Right atrium auricular region (tissue), 2 donors: ENCODE measurements at regions not wholly inside any gene's neighbourhood (a gene's known extent, or its start where the extent isn't known, plus 50 kb on each side); places are given as distances from the start of the nearest gene placed in this dataset.

Experiments
- DNase-seq: peaks from one replicate; pipeline ENCODE4 v3.0.0-alpha.2; 2019; ENCODE audit warnings: low spot score
- H3K27ac ChIP-seq, 2 donors: fragments of 200-600 bp; sonication (generic); 1 replicate in 1 of 2; 2 replicates in 1 of 2; pipeline ENCODE4 v1.5.1; 2016 to 2019
- H3K27me3 ChIP-seq, 2 donors: fragments of 200-600 bp; sonication (generic); one replicate each; pipeline versions ENCODE4 v1.5.1 to v1.6.0; 2017 to 2019
- H3K36me3 ChIP-seq: fragments of 200-600 bp; sonication (generic); one replicate; pipeline ENCODE4 v1.5.1; 2016
- H3K4me1 ChIP-seq, 2 donors: fragments of 200-600 bp; sonication (generic); one replicate each; pipeline versions ENCODE4 v1.5.1 to v1.6.0; 2017 to 2019
- H3K4me3 ChIP-seq, 2 donors: fragments of 200-600 bp; sonication (generic); 1 replicate in 1 of 2; 2 replicates in 1 of 2; pipeline ENCODE4 v1.5.1; 2017 to 2019; ENCODE audit warnings: mild to moderate bottlenecking in 1 of 2, moderate library complexity in 1 of 2
- H3K9me3 ChIP-seq, 2 donors: fragments of 200-600 bp; sonication (generic); one replicate each; pipeline ENCODE4 v1.5.1; 2019
- TF ChIP-seq, protein P1 (sequence below), 2 donors: fragments of 200-600 bp; sonication (generic); IDR thresholded peaks; one replicate each; pipeline ENCODE4 v1.5.1; 2019; ENCODE audit warnings: antibody characterized with exemption in 2 of 2

DNA sequence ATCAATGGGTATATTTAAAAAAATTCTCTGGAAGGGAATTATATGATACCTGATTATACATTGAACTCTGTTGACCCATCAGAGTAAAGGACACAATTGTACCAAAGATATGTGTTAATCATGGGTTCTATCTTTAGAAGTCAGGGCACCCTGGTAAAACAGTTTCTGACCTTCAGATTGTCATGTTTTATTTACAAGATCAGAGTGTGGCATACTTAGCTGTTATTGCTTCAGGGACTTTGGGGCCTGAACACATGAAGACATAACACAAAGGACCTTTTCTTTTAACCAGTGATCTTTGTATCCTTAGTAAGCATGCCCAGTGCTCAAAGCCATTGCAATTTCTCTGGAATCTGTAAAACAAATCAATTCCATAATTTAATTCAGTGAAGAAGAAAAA lies 204.8 kb upstream of the RPS6KA3 start:
- no peak for DNase-seq
- no peaks in the 10 kb centered on the region for H3K36me3 ChIP-seq
- no peak overlapping the region for H3K27ac ChIP-seq
- TF ChIP-seq, protein P1, sequence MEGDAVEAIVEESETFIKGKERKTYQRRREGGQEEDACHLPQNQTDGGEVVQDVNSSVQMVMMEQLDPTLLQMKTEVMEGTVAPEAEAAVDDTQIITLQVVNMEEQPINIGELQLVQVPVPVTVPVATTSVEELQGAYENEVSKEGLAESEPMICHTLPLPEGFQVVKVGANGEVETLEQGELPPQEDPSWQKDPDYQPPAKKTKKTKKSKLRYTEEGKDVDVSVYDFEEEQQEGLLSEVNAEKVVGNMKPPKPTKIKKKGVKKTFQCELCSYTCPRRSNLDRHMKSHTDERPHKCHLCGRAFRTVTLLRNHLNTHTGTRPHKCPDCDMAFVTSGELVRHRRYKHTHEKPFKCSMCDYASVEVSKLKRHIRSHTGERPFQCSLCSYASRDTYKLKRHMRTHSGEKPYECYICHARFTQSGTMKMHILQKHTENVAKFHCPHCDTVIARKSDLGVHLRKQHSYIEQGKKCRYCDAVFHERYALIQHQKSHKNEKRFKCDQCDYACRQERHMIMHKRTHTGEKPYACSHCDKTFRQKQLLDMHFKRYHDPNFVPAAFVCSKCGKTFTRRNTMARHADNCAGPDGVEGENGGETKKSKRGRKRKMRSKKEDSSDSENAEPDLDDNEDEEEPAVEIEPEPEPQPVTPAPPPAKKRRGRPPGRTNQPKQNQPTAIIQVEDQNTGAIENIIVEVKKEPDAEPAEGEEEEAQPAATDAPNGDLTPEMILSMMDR (IDR thresholded peaks at IDR 0.05) = no peak
- no peaks in the 10 kb centered on the region for H3K27me3 ChIP-seq
- H3K4me1 ChIP-seq = no peaks in the 10 kb centered on the region
- no peak overlapping the region for H3K4me3 ChIP-seq
- H3K9me3 ChIP-seq = no peaks in the 10 kb centered on the region

- Histone ChIP-seq H3K4me3 (no peak overlapping the region), H3K4me1 (no peaks in the 10 kb centered on the region), H3K36me3 (no peaks in the 10 kb centered on the region), H3K9me3 (no peaks in the 10 kb centered on the region), H3K27me3 (no peaks in the 10 kb centered on the region), H3K27ac (no peak overlapping the region)
- TF ChIP-seq, protein P1 (IDR thresholded peaks at IDR 0.05) = no peak
- DNase-seq = no peak
Observed at GRCh38 chrX:20463296-20464075, 196.8 kb upstream of the RPS6KA3 start.

- H3K9me3 ChIP-seq = no peaks in the 10 kb centered on the region
- no peaks in the 10 kb centered on the region for H3K27me3 ChIP-seq
- TF ChIP-seq, protein P1 (IDR thresholded peaks at IDR 0.05) = no peak
- no peak for DNase-seq
- H3K27ac ChIP-seq = no peak overlapping the region
- no peaks in the 10 kb centered on the region for H3K36me3 ChIP-seq
- no peak overlapping the region for H3K4me3 ChIP-seq
- no peaks in the 10 kb centered on the region for H3K4me1 ChIP-seq
Observed at GRCh38 chrX:20461576-20461975, 194.9 kb upstream of the RPS6KA3 start.

- Histone ChIP-seq H3K9me3 (no peaks in the 10 kb centered on the region), H3K36me3 (no peaks in the 10 kb centered on the region), H3K27me3 (no peaks in the 10 kb centered on the region), H3K4me1 (no peaks in the 10 kb centered on the region), H3K4me3 (no peak overlapping the region), H3K27ac (no peak overlapping the region)
- no peak for DNase-seq
- TF ChIP-seq, protein P1 (IDR thresholded peaks at IDR 0.05) = no peak
Observed at GRCh38 chrX:20461002-20461401, 194.3 kb upstream of the RPS6KA3 start.

DNA sequence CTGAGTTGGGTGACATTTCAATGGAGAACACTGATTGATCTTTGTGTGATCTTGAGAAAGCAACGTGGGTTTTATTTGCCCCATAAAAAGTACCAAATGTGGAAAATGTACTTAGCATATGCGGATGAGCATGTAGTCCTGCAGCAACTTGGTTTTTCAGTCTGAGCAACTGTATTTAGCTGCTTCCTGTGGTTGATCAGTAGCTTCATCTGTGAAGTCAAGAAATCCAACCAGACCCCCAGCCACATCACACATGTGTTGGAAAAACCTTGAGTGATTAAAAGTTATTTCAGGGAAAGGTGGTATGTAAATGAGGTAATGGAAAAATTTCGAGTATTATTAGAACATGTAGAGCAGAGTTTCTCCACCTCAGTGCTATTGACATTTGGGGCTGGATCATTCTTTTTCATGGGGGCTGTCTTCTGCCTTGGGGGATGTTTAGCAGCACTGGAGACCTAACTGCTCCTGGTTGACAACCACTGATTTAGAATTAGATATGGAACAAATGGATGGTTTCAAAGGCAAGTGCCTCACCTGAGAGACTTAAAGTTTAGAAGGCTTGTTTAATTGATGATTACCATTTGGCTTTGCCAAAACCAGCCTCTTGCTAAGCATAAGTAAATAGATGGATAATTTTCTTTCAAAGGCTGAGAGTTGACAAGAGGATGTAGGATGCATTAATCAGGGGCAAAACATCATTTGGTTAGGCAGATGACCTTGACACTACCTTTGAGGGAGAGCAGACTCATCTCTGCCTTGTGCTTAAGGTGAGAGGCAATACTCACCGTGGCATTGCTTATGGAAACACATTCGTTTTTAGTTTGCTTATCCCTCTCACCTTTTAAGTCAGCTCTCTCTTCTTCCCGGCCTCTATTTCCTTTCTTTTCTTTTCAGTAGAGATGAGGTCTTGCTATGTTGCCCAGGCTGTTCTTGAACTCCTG lies 193.0 kb upstream of the RPS6KA3 start:
- no peak for DNase-seq
- Histone ChIP-seq H3K9me3 (no peaks in the 10 kb centered on the region), H3K27ac (no peak overlapping the region), H3K4me3 (no peak overlapping the region), H3K27me3 (no peaks in the 10 kb centered on the region), H3K36me3 (no peaks in the 10 kb centered on the region), H3K4me1 (no peaks in the 10 kb centered on the region)
- TF ChIP-seq, protein P1 (IDR thresholded peaks at IDR 0.05) = no peak
